ENCODE measurements at regions not wholly inside any gene's neighbourhood (a gene's known extent, or its start where the extent isn't known, plus 50 kb on each side); places are given as distances from the start of the nearest gene placed in this dataset.

DNA sequence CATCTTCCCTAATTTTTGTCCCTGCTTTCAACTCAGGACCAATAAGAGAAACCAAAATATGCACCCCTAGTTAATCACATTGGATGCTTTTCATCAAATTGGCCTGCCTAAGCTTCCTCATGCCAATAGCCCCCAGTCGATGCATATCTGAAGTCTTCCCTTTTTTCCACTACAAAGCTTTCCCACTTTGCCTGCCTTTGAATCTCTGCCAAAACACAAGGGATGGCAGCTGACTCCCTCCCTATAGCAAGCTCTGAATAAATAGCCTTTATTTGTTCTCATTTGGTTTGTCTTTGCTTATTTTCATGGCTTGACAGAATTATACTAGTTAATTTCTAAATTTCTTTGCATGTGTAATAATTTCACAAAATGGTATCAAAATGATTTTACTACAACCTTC, 621.2 kb downstream of the MBD2 start:
- no peak overlapping the region for H3K4me3 ChIP-seq (ENCODE audit: low read depth, low read length)
- TF ChIP-seq, protein P1, sequence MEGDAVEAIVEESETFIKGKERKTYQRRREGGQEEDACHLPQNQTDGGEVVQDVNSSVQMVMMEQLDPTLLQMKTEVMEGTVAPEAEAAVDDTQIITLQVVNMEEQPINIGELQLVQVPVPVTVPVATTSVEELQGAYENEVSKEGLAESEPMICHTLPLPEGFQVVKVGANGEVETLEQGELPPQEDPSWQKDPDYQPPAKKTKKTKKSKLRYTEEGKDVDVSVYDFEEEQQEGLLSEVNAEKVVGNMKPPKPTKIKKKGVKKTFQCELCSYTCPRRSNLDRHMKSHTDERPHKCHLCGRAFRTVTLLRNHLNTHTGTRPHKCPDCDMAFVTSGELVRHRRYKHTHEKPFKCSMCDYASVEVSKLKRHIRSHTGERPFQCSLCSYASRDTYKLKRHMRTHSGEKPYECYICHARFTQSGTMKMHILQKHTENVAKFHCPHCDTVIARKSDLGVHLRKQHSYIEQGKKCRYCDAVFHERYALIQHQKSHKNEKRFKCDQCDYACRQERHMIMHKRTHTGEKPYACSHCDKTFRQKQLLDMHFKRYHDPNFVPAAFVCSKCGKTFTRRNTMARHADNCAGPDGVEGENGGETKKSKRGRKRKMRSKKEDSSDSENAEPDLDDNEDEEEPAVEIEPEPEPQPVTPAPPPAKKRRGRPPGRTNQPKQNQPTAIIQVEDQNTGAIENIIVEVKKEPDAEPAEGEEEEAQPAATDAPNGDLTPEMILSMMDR (IDR thresholded peaks at IDR 0.05; ENCODE audit: low read depth, low read length, missing control alignments), result no peak
- DNase-seq (ENCODE audit: low read depth), result no peak

DNA sequence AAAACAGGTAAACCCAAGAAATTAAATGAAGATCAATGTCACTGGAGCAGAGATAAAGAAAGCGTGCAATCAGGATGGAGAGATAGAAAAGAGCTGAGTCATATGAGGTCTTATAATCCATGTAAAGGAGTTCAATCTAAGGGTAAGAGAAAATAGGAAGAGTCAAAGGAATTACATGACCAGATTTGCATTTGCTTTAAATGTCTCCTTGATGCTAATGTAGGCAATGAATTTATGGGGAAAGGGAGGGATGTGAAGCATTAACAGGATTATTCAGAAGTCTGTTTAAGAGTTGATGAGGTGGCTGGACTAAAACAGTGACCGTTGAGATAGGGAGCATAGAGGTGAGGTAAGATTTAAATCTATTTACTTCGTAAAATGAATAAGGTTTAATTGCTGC, 623.1 kb downstream of the MBD2 start:
- TF ChIP-seq, protein P1 (IDR thresholded peaks at IDR 0.05; ENCODE audit: low read depth, low read length, missing control alignments), result no peak
- no peak for DNase-seq (ENCODE audit: low read depth)
- no peak overlapping the region for H3K4me3 ChIP-seq (ENCODE audit: low read depth, low read length)

DNA sequence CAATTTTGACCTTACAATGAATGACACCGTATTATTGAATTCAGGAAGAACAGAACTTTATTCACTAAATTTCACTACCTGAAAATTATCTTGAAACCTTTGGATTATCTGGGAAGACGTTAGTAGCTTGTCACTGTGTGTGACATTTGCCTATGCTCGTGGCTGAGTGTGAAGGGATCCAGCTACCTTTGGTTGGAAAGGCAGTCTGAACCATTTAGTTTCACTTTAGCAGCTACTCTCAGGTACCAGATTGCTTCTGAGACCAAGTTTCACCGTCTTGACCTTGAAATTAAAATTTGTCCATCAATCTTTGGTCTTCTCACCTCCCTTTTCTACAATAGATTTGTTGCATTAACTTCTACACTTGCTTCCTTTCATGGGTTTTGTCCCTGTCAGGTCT, 637.5 kb downstream of the MBD2 start:
- no peak for DNase-seq (ENCODE audit: low read depth)
- no peak overlapping the region for H3K4me3 ChIP-seq (ENCODE audit: low read depth, low read length)
- TF ChIP-seq, protein P1 (IDR thresholded peaks at IDR 0.05; ENCODE audit: low read depth, low read length, missing control alignments), result no peak

Data from GM12864 (cell line).